Neural progenitor cell (in vitro differentiated cells): ENCODE measurements at regions not wholly inside any gene's neighbourhood (a gene's known extent, or its start where the extent isn't known, plus 50 kb on each side); places are given as distances from the start of the nearest gene placed in this dataset.

Experiments
- EZH2 ChIP-seq: fragments of 200-600 bp; sonication (generic); IDR thresholded peaks from 2 replicates; pipeline ENCODE4 v1.6.1; 2017; ENCODE audit warnings: antibody characterized with exemption, mild to moderate bottlenecking, moderate library complexity
- EZH2phosphoT487 ChIP-seq: fragments of 200-600 bp; sonication (generic); IDR thresholded peaks from 2 replicates; pipeline ENCODE4 v1.6.1; 2017; ENCODE audit warnings: antibody characterized with exemption
- TF ChIP-seq, protein P1 (sequence below): fragments of 200-600 bp; sonication (generic); IDR thresholded peaks from 2 replicates; pipeline ENCODE4 v1.5.1; 2017; ENCODE audit warnings: antibody characterized with exemption, mild to moderate bottlenecking

DNA sequence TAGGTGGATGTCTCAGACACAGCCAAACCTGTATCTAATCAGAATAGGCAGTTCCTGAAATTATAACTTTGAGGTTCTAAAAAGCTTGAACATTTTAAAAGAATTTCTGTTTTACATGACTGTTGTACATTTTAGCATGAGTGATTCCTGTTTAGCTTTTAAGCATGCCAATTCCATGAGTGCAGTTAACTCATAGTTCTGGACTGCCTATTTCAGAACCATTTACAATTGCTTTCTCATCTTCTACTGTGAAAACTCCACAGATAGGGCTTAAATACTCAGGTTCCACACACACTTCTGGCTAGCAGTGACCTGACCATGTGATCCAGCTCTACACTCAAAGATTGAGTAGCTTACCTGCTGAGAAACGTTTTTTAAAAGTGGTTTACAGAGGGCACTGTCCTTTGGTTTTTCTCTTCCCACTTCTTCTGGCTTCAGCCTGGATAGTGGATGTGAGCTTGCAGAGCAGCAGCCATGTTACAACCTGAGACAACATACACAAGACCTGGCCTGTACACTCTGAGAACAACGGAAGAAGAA lies 280.8 kb downstream of the ANKRD50 start:
- TF ChIP-seq, protein P1, sequence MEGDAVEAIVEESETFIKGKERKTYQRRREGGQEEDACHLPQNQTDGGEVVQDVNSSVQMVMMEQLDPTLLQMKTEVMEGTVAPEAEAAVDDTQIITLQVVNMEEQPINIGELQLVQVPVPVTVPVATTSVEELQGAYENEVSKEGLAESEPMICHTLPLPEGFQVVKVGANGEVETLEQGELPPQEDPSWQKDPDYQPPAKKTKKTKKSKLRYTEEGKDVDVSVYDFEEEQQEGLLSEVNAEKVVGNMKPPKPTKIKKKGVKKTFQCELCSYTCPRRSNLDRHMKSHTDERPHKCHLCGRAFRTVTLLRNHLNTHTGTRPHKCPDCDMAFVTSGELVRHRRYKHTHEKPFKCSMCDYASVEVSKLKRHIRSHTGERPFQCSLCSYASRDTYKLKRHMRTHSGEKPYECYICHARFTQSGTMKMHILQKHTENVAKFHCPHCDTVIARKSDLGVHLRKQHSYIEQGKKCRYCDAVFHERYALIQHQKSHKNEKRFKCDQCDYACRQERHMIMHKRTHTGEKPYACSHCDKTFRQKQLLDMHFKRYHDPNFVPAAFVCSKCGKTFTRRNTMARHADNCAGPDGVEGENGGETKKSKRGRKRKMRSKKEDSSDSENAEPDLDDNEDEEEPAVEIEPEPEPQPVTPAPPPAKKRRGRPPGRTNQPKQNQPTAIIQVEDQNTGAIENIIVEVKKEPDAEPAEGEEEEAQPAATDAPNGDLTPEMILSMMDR: no peak
- no peak for TF ChIP-seq EZH2
- TF ChIP-seq EZH2phosphoT487: no peak
